CD14-positive monocyte (primary cell): ENCODE measurements at regions not wholly inside any gene's neighbourhood (a gene's known extent, or its start where the extent isn't known, plus 50 kb on each side); places are given as distances from the start of the nearest gene placed in this dataset.

Experiments
- DNase-seq, 3 donors: peaks; one replicate each; pipeline ENCODE4 v3.0.0-alpha.2; 2011 to 2022
- H2AFZ ChIP-seq: 2 replicates; pipeline ENCODE4 v1.6.0; 2012; ENCODE audit warnings: mild to moderate bottlenecking, low read depth, low read length, inconsistent platforms; ENCODE audit not compliant: insufficient read depth, poor library complexity, severe bottlenecking
- H3K27ac ChIP-seq, 2 donors: 1 replicate in 1 of 2; 2 replicates in 1 of 2; pipeline ENCODE4 v1.5.1; 2012 to 2013; ENCODE audit warnings: low read length in 2 of 2, control low read depth in 1 of 2, inconsistent platforms in 1 of 2, low read depth in 1 of 2, mild to moderate bottlenecking in 1 of 2
- H3K27me3 ChIP-seq, 2 donors: one replicate each; pipeline versions ENCODE4 v1.6.0 to v1.6.1; 2011 to 2013; ENCODE audit warnings: low read length in 2 of 2; ENCODE audit not compliant: control insufficient read depth in 2 of 2, insufficient read depth in 2 of 2
- H3K36me3 ChIP-seq, 2 donors: replicated peaks in 1 of 2; 1 replicate in 1 of 2; 2 replicates in 1 of 2; pipeline versions ENCODE4 v1.5.1 to v1.6.1; 2012 to 2013; ENCODE audit warnings: low read length in 2 of 2, control low read depth in 1 of 2, inconsistent platforms in 1 of 2, mild to moderate bottlenecking in 1 of 2; ENCODE audit not compliant: insufficient read depth in 2 of 2, control insufficient read depth in 1 of 2
- H3K4me1 ChIP-seq, 2 donors: 1 replicate in 1 of 2; 2 replicates in 1 of 2; pipeline versions ENCODE4 v1.5.1 to v1.6.1; 2012 to 2013; ENCODE audit warnings: low read length in 2 of 2, control low read depth in 1 of 2, inconsistent platforms in 1 of 2, mild to moderate bottlenecking in 1 of 2, moderate library complexity in 1 of 2; ENCODE audit not compliant: insufficient read depth in 2 of 2, control insufficient read depth in 1 of 2
- H3K4me2 ChIP-seq: replicated peaks from 2 replicates; pipeline ENCODE3; 2012; ENCODE audit warnings: low read length, moderate library complexity, mild to moderate bottlenecking; ENCODE audit not compliant: poor library complexity, severe bottlenecking; ENCODE audit errors: extremely low read depth
- H3K4me3 ChIP-seq, 3 experiments: fragments of 200-600 bp in 1 of 3; sonication (generic) in 1 of 3; replicated peaks in 1 of 3; 1 replicate in 2 of 3; 2 replicates in 1 of 3; pipeline ENCODE4 v1.5.1; 2011 to 2013; ENCODE audit warnings: low read length in 3 of 3, mild to moderate bottlenecking in 3 of 3, control low read depth in 2 of 3, low read depth in 2 of 3, inconsistent platforms in 1 of 3, moderate library complexity in 1 of 3
- H3K79me2 ChIP-seq: 2 replicates; pipeline ENCODE4 v1.6.0; 2012; ENCODE audit warnings: mild to moderate bottlenecking, control low read depth, inconsistent platforms, low read length, moderate library complexity; ENCODE audit not compliant: insufficient read depth
- H3K9ac ChIP-seq: 2 replicates; pipeline ENCODE4 v1.6.0; 2017; ENCODE audit warnings: low read length, mild to moderate bottlenecking; ENCODE audit not compliant: insufficient read depth, poor library complexity, severe bottlenecking
- H3K9me3 ChIP-seq, 2 donors: replicated peaks in 1 of 2; 1 replicate in 1 of 2; 2 replicates in 1 of 2; pipeline versions ENCODE4 v1.5.1 to v1.6.1; 2012 to 2013; ENCODE audit warnings: low read length in 2 of 2, control low read depth in 1 of 2; ENCODE audit not compliant: control insufficient read depth in 1 of 2, insufficient read depth in 1 of 2
- H4K20me1 ChIP-seq: 2 replicates; pipeline ENCODE4 v1.6.0; 2012; ENCODE audit warnings: mild to moderate bottlenecking, low read length, control low read depth, moderate library complexity; ENCODE audit not compliant: insufficient read depth
- H3K27ac Mint-ChIP-seq, 7 donors: one replicate each; pipeline ENCODE4 v1.8.0; 2020; ENCODE audit warnings: mild to moderate bottlenecking in 7 of 7, mixed read lengths in 7 of 7, moderate library complexity in 6 of 7, inconsistent platforms in 2 of 7
- H3K27me3 Mint-ChIP-seq, 3 donors: one replicate each; pipeline ENCODE4 v1.8.0; 2021 to 2022; ENCODE audit warnings: low read depth in 3 of 3, mild to moderate bottlenecking in 3 of 3, mixed read lengths in 3 of 3, moderate library complexity in 3 of 3, inconsistent platforms in 1 of 3
- H3K36me3 Mint-ChIP-seq, 2 donors: one replicate each; pipeline ENCODE4 v1.8.0; 2020; ENCODE audit warnings: mixed read lengths in 2 of 2, inconsistent platforms in 1 of 2, mild to moderate bottlenecking in 1 of 2
- H3K4me1 Mint-ChIP-seq: one replicate; pipeline ENCODE4 v1.8.0; 2020; ENCODE audit warnings: mild to moderate bottlenecking, mixed read lengths
- H3K4me3 Mint-ChIP-seq, 2 donors: one replicate each; pipeline ENCODE4 v1.8.0; 2020; ENCODE audit warnings: mild to moderate bottlenecking in 2 of 2, mixed read lengths in 2 of 2, moderate library complexity in 1 of 2
- H3K9me3 Mint-ChIP-seq, 7 donors: one replicate each; pipeline ENCODE4 v1.8.0; 2020 to 2022; ENCODE audit warnings: mixed read lengths in 7 of 7, mild to moderate bottlenecking in 6 of 7, moderate library complexity in 6 of 7, inconsistent platforms in 2 of 7
- WGBS: methylation state at CpG from one replicate; pipeline ENCODE4 v1.1.5; 2013; ENCODE audit warnings: missing lambda C conversion rate; ENCODE audit not compliant: insufficient coverage; 5-methylcytosine and 5-hydroxymethylcytosine counted together
- intact Hi-C, 2 donors: fragments of 100-400 bp; cut with micrococcal nuclease; formaldehyde crosslinking; loops; one replicate each; pipeline versions ENCODE4 v1.15.0 to v1.15.1; 2023
- TF ChIP-seq, protein P1 (sequence below): fragments of 200-600 bp; IDR thresholded peaks from one replicate; pipeline ENCODE4 v1.8.0; 2022; ENCODE audit warnings: antibody characterized with exemption, mild to moderate bottlenecking

DNA sequence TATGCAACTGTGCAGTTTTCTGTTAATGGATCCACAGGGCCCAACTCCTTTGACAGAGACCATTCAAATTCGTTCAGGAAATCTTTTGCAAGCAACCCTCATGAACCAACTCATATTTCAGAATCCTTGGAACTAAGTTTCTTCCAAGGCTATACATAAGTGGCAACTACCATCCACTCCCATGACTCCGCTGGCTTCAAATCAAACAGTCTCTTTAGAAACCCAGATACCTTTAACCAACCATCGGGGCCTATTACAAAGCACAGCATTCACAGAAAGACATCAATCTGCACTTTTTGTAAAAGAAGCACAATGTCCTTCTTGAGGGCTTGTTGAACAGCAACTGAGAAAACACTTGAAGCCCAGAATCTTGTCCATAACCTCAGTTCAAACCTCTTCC, 526.9 kb downstream of the DTWD2 start:
- Histone ChIP-seq H3K4me1 (no peaks in the 10 kb centered on the region), H3K27ac (no peak overlapping the region), H2AFZ (no peak overlapping the region), H3K4me3 (no peak overlapping the region), H3K4me2 (no peak overlapping the region), H4K20me1 (no peaks in the 10 kb centered on the region), H3K27me3 (no peaks in the 10 kb centered on the region), H3K9me3 (no peaks in the 10 kb centered on the region), H3K36me3 (no peaks in the 10 kb centered on the region), H3K79me2 (no peaks in the 10 kb centered on the region), H3K9ac (no peak overlapping the region)
- Mint-ChIP-seq H3K36me3 (no peaks in the 10 kb centered on the region), H3K4me3 (no peak overlapping the region), H3K4me1 (no peaks in the 10 kb centered on the region), H3K27me3 (no peaks in the 10 kb centered on the region), H3K27ac (no peak overlapping the region), H3K9me3 (peaks cover 0 to 2% (median 0%) of the 10 kb centered on the region in 7 donors)
- TF ChIP-seq, protein P1, sequence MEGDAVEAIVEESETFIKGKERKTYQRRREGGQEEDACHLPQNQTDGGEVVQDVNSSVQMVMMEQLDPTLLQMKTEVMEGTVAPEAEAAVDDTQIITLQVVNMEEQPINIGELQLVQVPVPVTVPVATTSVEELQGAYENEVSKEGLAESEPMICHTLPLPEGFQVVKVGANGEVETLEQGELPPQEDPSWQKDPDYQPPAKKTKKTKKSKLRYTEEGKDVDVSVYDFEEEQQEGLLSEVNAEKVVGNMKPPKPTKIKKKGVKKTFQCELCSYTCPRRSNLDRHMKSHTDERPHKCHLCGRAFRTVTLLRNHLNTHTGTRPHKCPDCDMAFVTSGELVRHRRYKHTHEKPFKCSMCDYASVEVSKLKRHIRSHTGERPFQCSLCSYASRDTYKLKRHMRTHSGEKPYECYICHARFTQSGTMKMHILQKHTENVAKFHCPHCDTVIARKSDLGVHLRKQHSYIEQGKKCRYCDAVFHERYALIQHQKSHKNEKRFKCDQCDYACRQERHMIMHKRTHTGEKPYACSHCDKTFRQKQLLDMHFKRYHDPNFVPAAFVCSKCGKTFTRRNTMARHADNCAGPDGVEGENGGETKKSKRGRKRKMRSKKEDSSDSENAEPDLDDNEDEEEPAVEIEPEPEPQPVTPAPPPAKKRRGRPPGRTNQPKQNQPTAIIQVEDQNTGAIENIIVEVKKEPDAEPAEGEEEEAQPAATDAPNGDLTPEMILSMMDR, result no peak
- WGBS, result 85% methylated on average over 3 of the region's 3 CpGs
- intact Hi-C loops, result no loop called here
- no peak for DNase-seq

DNA sequence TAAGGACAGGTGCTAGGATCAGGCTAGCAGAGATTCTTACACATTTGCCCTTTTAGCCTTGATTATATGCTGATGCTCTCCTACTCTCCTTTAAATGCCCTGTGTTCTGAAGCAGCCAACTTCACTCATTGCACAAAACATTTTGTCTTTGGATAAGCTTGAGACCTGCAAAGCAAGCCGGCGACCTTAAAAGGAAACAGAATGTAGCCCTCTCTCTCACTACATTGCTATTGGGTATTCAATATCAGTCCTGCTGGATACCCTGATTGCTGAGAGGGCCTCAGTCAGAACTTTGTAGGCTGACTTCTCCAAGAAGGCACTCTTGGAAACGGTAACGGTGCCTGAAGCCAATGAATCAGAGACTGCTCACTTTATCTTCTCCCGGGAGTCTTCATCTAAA, 528.9 kb downstream of the DTWD2 start:
- Histone ChIP-seq H3K9me3 (no peaks in the 10 kb centered on the region), H3K4me2 (no peak overlapping the region), H3K4me3 (no peak overlapping the region), H3K9ac (no peak overlapping the region), H4K20me1 (no peaks in the 10 kb centered on the region), H3K79me2 (no peaks in the 10 kb centered on the region), H3K27ac (no peak overlapping the region), H2AFZ (no peak overlapping the region), H3K4me1 (no peaks in the 10 kb centered on the region), H3K36me3 (no peaks in the 10 kb centered on the region), H3K27me3 (no peaks in the 10 kb centered on the region)
- no peaks in the 10 kb centered on the region for H3K36me3 Mint-ChIP-seq
- H3K4me3 Mint-ChIP-seq, result no peak overlapping the region
- no peaks in the 10 kb centered on the region for H3K4me1 Mint-ChIP-seq
- TF ChIP-seq, protein P1, result no peak
- peaks cover 0 to 2% (median 0%) of the 10 kb centered on the region in 7 donors for H3K9me3 Mint-ChIP-seq
- DNase-seq, result no peak
- intact Hi-C loops, result no loop called here
- H3K27ac Mint-ChIP-seq, result no peak overlapping the region
- no peaks in the 10 kb centered on the region for H3K27me3 Mint-ChIP-seq
- 100% methylated on average over 4 of the region's 5 CpGs for WGBS
